MM.1S (cell line): ENCODE measurements at regions not wholly inside any gene's neighbourhood (a gene's known extent, or its start where the extent isn't known, plus 50 kb on each side); places are given as distances from the start of the nearest gene placed in this dataset.

Experiments used
- DNase-seq: peaks from one replicate; pipeline ENCODE4 v3.0.0-alpha.2; 2015
- H2AFZ ChIP-seq: fragments of 300-600 bp; sonication (generic); 2 replicates; pipeline ENCODE4 v1.6.0; 2016; ENCODE audit warnings: antibody characterized with exemption, low read length
- H3F3A ChIP-seq: fragments of 300-600 bp; sonication (generic); 2 replicates; pipeline ENCODE4 v1.6.1; 2016; ENCODE audit warnings: mild to moderate bottlenecking, antibody characterized with exemption, low read length, moderate library complexity, mixed read lengths; ENCODE audit not compliant: insufficient read depth
- H3K27ac ChIP-seq: fragments of 300-600 bp; sonication (generic); 2 replicates; pipeline ENCODE4 v1.5.1; 2016; ENCODE audit warnings: mild to moderate bottlenecking, low read length
- H3K27me3 ChIP-seq: fragments of 300-600 bp; sonication (generic); replicated peaks from 2 replicates; pipeline ENCODE4 v1.6.0; 2016; ENCODE audit warnings: low read length; ENCODE audit not compliant: insufficient read depth
- H3K36me3 ChIP-seq: fragments of 300-600 bp; sonication (generic); replicated peaks from 2 replicates; pipeline ENCODE4 v1.6.1; 2016; ENCODE audit warnings: mild to moderate bottlenecking, low read length, mixed read lengths; ENCODE audit not compliant: insufficient read depth
- H3K4me1 ChIP-seq: fragments of 300-600 bp; sonication (generic); 2 replicates; pipeline ENCODE4 v1.6.1; 2016; ENCODE audit warnings: low read length, mixed read lengths
- H3K4me2 ChIP-seq: fragments of 300-600 bp; sonication (generic); 2 replicates; pipeline ENCODE4 v1.6.0; 2016; ENCODE audit warnings: low read depth, low read length
- H3K4me3 ChIP-seq: fragments of 300-600 bp; sonication (generic); 2 replicates; pipeline ENCODE4 v1.5.1; 2016; ENCODE audit warnings: low read length, mixed read lengths
- H3K79me2 ChIP-seq: fragments of 300-600 bp; sonication (generic); 2 replicates; pipeline ENCODE4 v1.6.1; 2016; ENCODE audit warnings: mixed run types, low read length, mixed read lengths
- H3K9ac ChIP-seq: fragments of 300-600 bp; sonication (generic); 2 replicates; pipeline ENCODE4 v1.6.1; 2016; ENCODE audit warnings: low read length, mixed read lengths
- H3K9me2 ChIP-seq: fragments of 300-600 bp; sonication (generic); replicated peaks from 2 replicates; pipeline ENCODE4 v1.6.1; 2016; ENCODE audit warnings: mild to moderate bottlenecking, low read length, mixed read lengths; ENCODE audit not compliant: insufficient read depth
- H3K9me3 ChIP-seq: fragments of 300-600 bp; sonication (generic); replicated peaks from 2 replicates; pipeline ENCODE4 v1.6.1; 2016; ENCODE audit warnings: mild to moderate bottlenecking, low read length, mixed read lengths; ENCODE audit not compliant: insufficient read depth
- H4K20me1 ChIP-seq: fragments of 300-600 bp; sonication (generic); 2 replicates; pipeline ENCODE4 v1.6.1; 2016; ENCODE audit warnings: mild to moderate bottlenecking, low read length, moderate library complexity, mixed read lengths; ENCODE audit not compliant: insufficient read depth
- EZH2 ChIP-seq: fragments of 300-600 bp; sonication (generic); optimal IDR thresholded peaks from 2 replicates; pipeline ENCODE3; 2017; ENCODE audit warnings: low read depth, mild to moderate bottlenecking, antibody characterized with exemption, low read length, mixed read lengths
- EZH2phosphoT487 ChIP-seq: fragments of 300-600 bp; sonication (generic); IDR thresholded peaks from 2 replicates; pipeline ENCODE4 v1.6.1; 2018; ENCODE audit warnings: antibody characterized with exemption, low read length
- TF ChIP-seq, protein P1 (sequence below): fragments of 300-600 bp; sonication (generic); IDR thresholded peaks from 2 replicates; pipeline ENCODE4 v1.5.1; 2016; ENCODE audit warnings: antibody characterized with exemption, low read length, mixed read lengths

DNA sequence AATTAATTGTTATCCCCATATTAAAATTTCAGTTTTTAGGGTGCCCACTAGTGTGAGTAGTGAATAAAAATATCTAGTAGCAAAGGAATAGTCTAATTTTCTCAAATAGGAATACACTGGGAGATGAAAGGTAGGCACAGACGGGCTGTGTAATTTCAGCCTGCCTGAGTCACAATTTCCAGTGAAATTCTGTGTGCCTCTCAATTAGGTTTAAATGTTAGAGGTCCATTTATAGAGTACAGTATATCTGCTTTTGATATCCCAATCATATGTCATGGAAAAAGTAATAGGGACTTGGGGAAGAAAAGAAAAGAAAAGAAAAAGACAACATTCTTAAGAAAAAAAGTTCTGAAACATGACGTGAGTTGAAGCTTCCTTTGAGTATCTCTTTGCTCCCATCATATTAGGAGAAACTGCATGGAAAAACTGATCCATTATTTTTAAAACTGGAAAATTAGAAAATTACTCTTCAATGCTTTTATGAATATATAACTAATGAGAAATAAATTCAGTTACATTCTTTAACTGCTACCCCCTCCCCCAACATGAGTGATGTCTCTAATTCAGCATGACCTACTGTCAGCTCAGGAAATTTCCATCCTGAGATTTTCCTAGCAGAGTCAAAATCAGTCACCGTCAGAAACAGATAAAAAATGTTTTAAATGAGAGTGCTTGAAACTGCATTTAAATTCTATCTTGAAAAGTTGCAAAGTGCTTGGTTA, 473.8 kb upstream of the HSF2 start:
- H3K4me3 ChIP-seq: no peak overlapping the region
- H3K4me1 ChIP-seq: no peaks in the 10 kb centered on the region
- H3K27ac ChIP-seq: no peak overlapping the region

DNA sequence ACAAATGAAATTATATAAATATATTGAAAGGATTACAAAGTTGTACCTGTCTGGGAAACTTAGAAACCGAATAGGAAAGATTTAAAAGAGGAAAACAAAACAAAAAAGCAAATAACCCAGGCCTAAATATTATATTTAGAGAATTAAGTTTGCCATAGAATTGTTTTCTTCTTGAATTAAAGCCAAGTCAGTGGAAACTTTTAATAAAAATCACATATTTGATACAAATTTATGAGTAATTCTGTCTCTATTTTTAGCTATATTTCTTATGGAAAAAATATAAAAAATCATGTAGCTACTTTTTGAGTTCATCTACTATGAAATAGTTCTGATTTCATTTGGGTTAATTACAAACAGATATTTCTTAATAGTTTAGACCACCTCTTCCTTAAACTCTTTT, 470.2 kb upstream of the HSF2 start:
- DNase-seq: no peak
- no peak overlapping the region for H2AFZ ChIP-seq
- H3K27ac ChIP-seq: no peak overlapping the region
- H3K4me2 ChIP-seq: no peak overlapping the region
- H3K27me3 ChIP-seq: no peaks in the 10 kb centered on the region
- no peaks in the 10 kb centered on the region for H3F3A ChIP-seq
- no peak overlapping the region for H3K9ac ChIP-seq
- H3K9me2 ChIP-seq: no peaks in the 10 kb centered on the region
- no peaks in the 10 kb centered on the region for H3K36me3 ChIP-seq
- no peaks in the 10 kb centered on the region for H3K9me3 ChIP-seq
- TF ChIP-seq, protein P1, sequence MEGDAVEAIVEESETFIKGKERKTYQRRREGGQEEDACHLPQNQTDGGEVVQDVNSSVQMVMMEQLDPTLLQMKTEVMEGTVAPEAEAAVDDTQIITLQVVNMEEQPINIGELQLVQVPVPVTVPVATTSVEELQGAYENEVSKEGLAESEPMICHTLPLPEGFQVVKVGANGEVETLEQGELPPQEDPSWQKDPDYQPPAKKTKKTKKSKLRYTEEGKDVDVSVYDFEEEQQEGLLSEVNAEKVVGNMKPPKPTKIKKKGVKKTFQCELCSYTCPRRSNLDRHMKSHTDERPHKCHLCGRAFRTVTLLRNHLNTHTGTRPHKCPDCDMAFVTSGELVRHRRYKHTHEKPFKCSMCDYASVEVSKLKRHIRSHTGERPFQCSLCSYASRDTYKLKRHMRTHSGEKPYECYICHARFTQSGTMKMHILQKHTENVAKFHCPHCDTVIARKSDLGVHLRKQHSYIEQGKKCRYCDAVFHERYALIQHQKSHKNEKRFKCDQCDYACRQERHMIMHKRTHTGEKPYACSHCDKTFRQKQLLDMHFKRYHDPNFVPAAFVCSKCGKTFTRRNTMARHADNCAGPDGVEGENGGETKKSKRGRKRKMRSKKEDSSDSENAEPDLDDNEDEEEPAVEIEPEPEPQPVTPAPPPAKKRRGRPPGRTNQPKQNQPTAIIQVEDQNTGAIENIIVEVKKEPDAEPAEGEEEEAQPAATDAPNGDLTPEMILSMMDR: no peak
- no peak for TF ChIP-seq EZH2
- no peak for TF ChIP-seq EZH2phosphoT487
- H3K4me3 ChIP-seq: no peak overlapping the region
- H3K79me2 ChIP-seq: no peaks in the 10 kb centered on the region
- no peaks in the 10 kb centered on the region for H4K20me1 ChIP-seq
- no peaks in the 10 kb centered on the region for H3K4me1 ChIP-seq

More for the DNA sequence above, 473.8 kb upstream of the HSF2 start:
- Histone ChIP-seq H3F3A (no peaks in the 10 kb centered on the region), H3K79me2 (no peaks in the 10 kb centered on the region), H3K9ac (no peak overlapping the region), H4K20me1 (no peaks in the 10 kb centered on the region), H3K9me3 (no peaks in the 10 kb centered on the region), H3K36me3 (no peaks in the 10 kb centered on the region), H2AFZ (no peak overlapping the region), H3K4me2 (no peak overlapping the region), H3K27me3 (no peaks in the 10 kb centered on the region), H3K9me2 (no peaks in the 10 kb centered on the region)
- TF ChIP-seq EZH2 (no peak), EZH2phosphoT487 (no peak)
- TF ChIP-seq, protein P1: no peak
- no peak for DNase-seq

DNA sequence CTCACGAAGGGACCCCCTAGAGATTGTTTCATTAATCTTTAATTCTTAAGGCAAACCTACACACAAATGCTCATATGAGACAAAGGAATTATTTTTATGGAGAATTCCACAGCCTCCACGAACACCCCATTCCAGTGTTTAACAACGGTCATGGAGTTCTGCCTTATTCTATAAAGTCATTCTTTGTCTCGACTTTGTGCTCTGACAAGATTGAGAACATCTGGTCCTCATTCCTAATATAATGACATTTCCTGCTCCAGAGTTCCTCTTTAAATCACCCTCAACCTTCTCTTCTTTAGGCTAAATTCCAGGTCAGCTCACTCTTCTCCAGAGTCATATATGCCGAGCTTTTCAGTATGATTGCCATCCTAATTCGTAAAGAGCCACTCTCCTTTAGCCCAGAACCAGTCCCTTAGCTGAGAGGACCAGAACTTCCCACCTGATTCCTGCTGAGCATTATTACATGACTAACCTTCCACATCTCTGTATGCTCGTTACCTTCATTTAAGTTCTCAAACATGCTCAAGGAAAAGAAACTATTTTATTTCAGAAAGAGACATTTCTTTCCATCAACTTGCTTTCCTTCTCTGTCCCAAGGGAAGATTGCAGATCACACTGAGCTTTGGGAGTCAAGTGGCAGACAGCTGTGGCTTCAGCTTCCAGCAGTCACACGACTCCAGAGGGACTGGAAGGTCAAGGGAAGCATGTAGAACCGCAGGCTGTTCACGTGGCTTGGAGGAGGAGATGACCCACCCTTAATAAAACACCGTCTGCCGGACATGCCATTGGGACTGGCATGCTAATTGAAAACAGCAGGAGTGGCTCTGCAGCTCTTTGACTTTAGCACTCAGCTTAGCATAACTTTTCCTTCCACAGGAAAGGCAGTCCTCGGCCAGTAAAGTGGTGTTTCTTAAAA, 467.1 kb upstream of the HSF2 start:
- Histone ChIP-seq H3K4me1 (no peaks in the 10 kb centered on the region), H3K9me2 (no peaks in the 10 kb centered on the region), H3K79me2 (no peaks in the 10 kb centered on the region), H3K9ac (no peak overlapping the region), H3K36me3 (no peaks in the 10 kb centered on the region), H4K20me1 (no peaks in the 10 kb centered on the region), H3F3A (no peaks in the 10 kb centered on the region), H3K27me3 (no peaks in the 10 kb centered on the region), H2AFZ (no peak overlapping the region), H3K4me3 (no peak overlapping the region), H3K27ac (no peak overlapping the region), H3K4me2 (no peak overlapping the region), H3K9me3 (no peaks in the 10 kb centered on the region)
- TF ChIP-seq EZH2phosphoT487: no peak
- no peak for TF ChIP-seq EZH2
- TF ChIP-seq, protein P1: no peak
- DNase-seq: no peak
